ENCODE measurements at regions not wholly inside any gene's neighbourhood (a gene's known extent, or its start where the extent isn't known, plus 50 kb on each side); places are given as distances from the start of the nearest gene placed in this dataset.
"Not testable (repeated sequence)": the region's sequence is repeated elsewhere in the genome, so short reads cannot be mapped to it uniquely, and the experiment has no call there.

- Histone ChIP-seq H3K27ac (replicated peaks) (no peak overlapping the region), H3K4me3 (replicated peaks; ENCODE audit: insufficient read depth, low read length) (no peak overlapping the region), H3K27me3 (ENCODE audit: insufficient read depth, poor library complexity, severe bottlenecking) (no peaks in the 10 kb centered on the region)
- DNase-seq (ENCODE audit: low read depth in 1 of 2, low spot score in 1 of 2) = no peak
- no peak for TF ChIP-seq CTCF (IDR thresholded peaks at IDR 0.05; ENCODE audit: insufficient read depth, low read length)
- no peak for TF ChIP-seq SPI1 (IDR thresholded peaks at IDR 0.05; ENCODE audit: borderline replicate concordance, low read depth)
- no peak for TF ChIP-seq POLR2AphosphoS5 (IDR thresholded peaks at IDR 0.05; ENCODE audit: low read depth)
- TF ChIP-seq REST (IDR thresholded peaks at IDR 0.05; ENCODE audit: insufficient replicate concordance, low read depth) = no peak
- no peak for TF ChIP-seq GABPA (IDR thresholded peaks at IDR 0.05; ENCODE audit: low read depth)
Measured at GRCh38 chr4:38332699-38333098, 331.3 kb upstream of the KLF3 start.

- no peaks in the 10 kb centered on the region for H3K27me3 ChIP-seq (ENCODE audit: insufficient read depth, poor library complexity, severe bottlenecking)
- no peak overlapping the region for H3K27ac ChIP-seq (replicated peaks)
- no peak overlapping the region for H3K4me3 ChIP-seq (replicated peaks; ENCODE audit: insufficient read depth, low read length)
- peak in 1 of 2 experiments; percentile 26 for DNase-seq (ENCODE audit: low read depth in 1 of 2, low spot score in 1 of 2)
- TF ChIP-seq SPI1 (IDR thresholded peaks at IDR 0.05; ENCODE audit: borderline replicate concordance, low read depth) (peak; percentile 47; the same call in 1 of the 2 replicates), REST (IDR thresholded peaks at IDR 0.05; ENCODE audit: insufficient replicate concordance, low read depth) (no peak), GABPA (IDR thresholded peaks at IDR 0.05; ENCODE audit: low read depth) (no peak), CTCF (IDR thresholded peaks at IDR 0.05; ENCODE audit: insufficient read depth, low read length) (no peak), POLR2AphosphoS5 (IDR thresholded peaks at IDR 0.05; ENCODE audit: low read depth) (no peak)
Measured at GRCh38 chr4:38333219-38333618, 330.8 kb upstream of the KLF3 start.

- no peak for TF ChIP-seq REST (IDR thresholded peaks at IDR 0.05; ENCODE audit: insufficient replicate concordance, low read depth)
- no peak for TF ChIP-seq CTCF (IDR thresholded peaks at IDR 0.05; ENCODE audit: insufficient read depth, low read length)
- TF ChIP-seq SPI1 (IDR thresholded peaks at IDR 0.05; ENCODE audit: borderline replicate concordance, low read depth) = no peak
- no peak for TF ChIP-seq GABPA (IDR thresholded peaks at IDR 0.05; ENCODE audit: low read depth)
- no peak for TF ChIP-seq POLR2AphosphoS5 (IDR thresholded peaks at IDR 0.05; ENCODE audit: low read depth)
- DNase-seq (ENCODE audit: low read depth in 1 of 2, low spot score in 1 of 2) = no peak
- Histone ChIP-seq H3K27me3 (ENCODE audit: insufficient read depth, poor library complexity, severe bottlenecking) (no peaks in the 10 kb centered on the region), H3K4me3 (replicated peaks; ENCODE audit: insufficient read depth, low read length) (no peak overlapping the region), H3K27ac (replicated peaks) (peak overlapping the region; percentile 49; the same call in 1 of the 2 replicates)
Measured at GRCh38 chr4:38334791-38335190, 329.2 kb upstream of the KLF3 start.

GRCh38 chr4:38338939-38339338 lies 325.1 kb upstream of the KLF3 start:
- DNase-seq (ENCODE audit: low read depth in 1 of 2, low spot score in 1 of 2); H3K4me3 ChIP-seq (replicated peaks; ENCODE audit: insufficient read depth, low read length); H3K27me3 ChIP-seq (ENCODE audit: insufficient read depth, poor library complexity, severe bottlenecking); H3K27ac ChIP-seq (replicated peaks): not testable (repeated sequence)

Measured in HL-60 (cell line).